CD4-positive, alpha-beta T cell treated with Interleukin-2 at 100 ng/mL for 4 hours (primary cell): ENCODE measurements at regions not wholly inside any gene's neighbourhood (a gene's known extent, or its start where the extent isn't known, plus 50 kb on each side); places are given as distances from the start of the nearest gene placed in this dataset.
A peak's percentile ranks its signal among the peaks of the same experiment; 100 is the strongest.
"Not testable (repeated sequence)": the region's sequence is repeated elsewhere in the genome, so short reads cannot be mapped to it uniquely, and the experiment has no call there.

Experiments
- DNase-seq: peaks from one replicate; pipeline ENCODE4 v3.0.0-alpha.2; 2020; ENCODE audit warnings: low spot score

GRCh38 chrX:148268673-148269072, 231.7 kb upstream of the AFF2 start:
- DNase-seq = no peak

- DNase-seq = no peak
Observed at GRCh38 chrX:148269513-148269912, 230.9 kb upstream of the AFF2 start.

GRCh38 chrX:148270499-148270898, 229.9 kb upstream of the AFF2 start:
- no peak for DNase-seq

- DNase-seq = no peak
Observed at GRCh38 chrX:148271263-148271662, 229.2 kb upstream of the AFF2 start.

GRCh38 chrX:148281920-148282319, 218.5 kb upstream of the AFF2 start:
- no peak for DNase-seq

GRCh38 chrX:148282504-148282903, 217.9 kb upstream of the AFF2 start:
- DNase-seq = peak; percentile 3

- DNase-seq = no peak
Observed at GRCh38 chrX:148284056-148284455, 216.4 kb upstream of the AFF2 start.

- DNase-seq = no peak
Observed at GRCh38 chrX:148284821-148285220, 215.6 kb upstream of the AFF2 start.

GRCh38 chrX:148288451-148288850, 212.0 kb upstream of the AFF2 start:
- no peak for DNase-seq

GRCh38 chrX:148290041-148290440, 210.4 kb upstream of the AFF2 start:
- no peak for DNase-seq

- DNase-seq = no peak
Observed at GRCh38 chrX:148290931-148291330, 209.5 kb upstream of the AFF2 start.

GRCh38 chrX:148298737-148299136, 201.7 kb upstream of the AFF2 start:
- peak; percentile 12 for DNase-seq

GRCh38 chrX:148305214-148305613, 195.2 kb upstream of the AFF2 start:
- DNase-seq = not testable (repeated sequence)

- no peak for DNase-seq
Observed at GRCh38 chrX:148309413-148309812, 191.0 kb upstream of the AFF2 start.

GRCh38 chrX:148310426-148311165, 189.8 kb upstream of the AFF2 start:
- DNase-seq = peak; percentile 64

GRCh38 chrX:148311544-148311943, 188.9 kb upstream of the AFF2 start:
- no peak for DNase-seq

GRCh38 chrX:148314876-148315275, 185.5 kb upstream of the AFF2 start:
- no peak for DNase-seq

GRCh38 chrX:148316446-148316845, 184.0 kb upstream of the AFF2 start:
- no peak for DNase-seq

- no peak for DNase-seq
Observed at GRCh38 chrX:148322906-148323305, 177.5 kb upstream of the AFF2 start.

GRCh38 chrX:148333989-148334388, 166.4 kb upstream of the AFF2 start:
- DNase-seq = peak; percentile 2

GRCh38 chrX:148337873-148338272, 162.5 kb upstream of the AFF2 start:
- DNase-seq = no peak

GRCh38 chrX:148354916-148355315, 145.5 kb upstream of the AFF2 start:
- no peak for DNase-seq

- no peak for DNase-seq
Observed at GRCh38 chrX:148361641-148362040, 138.8 kb upstream of the AFF2 start.

- DNase-seq = no peak
Observed at GRCh38 chrX:148363471-148364235, 136.8 kb upstream of the AFF2 start.
